ELR (cell line): ENCODE measurements at regions not wholly inside any gene's neighbourhood (a gene's known extent, or its start where the extent isn't known, plus 50 kb on each side); places are given as distances from the start of the nearest gene placed in this dataset.
A peak's percentile ranks its signal among the peaks of the same experiment; 100 is the strongest.

Experiments used
- DNase-seq: peaks from one replicate; pipeline ENCODE4 v3.0.0-alpha.2; 2015; ENCODE audit warnings: low read depth

DNA sequence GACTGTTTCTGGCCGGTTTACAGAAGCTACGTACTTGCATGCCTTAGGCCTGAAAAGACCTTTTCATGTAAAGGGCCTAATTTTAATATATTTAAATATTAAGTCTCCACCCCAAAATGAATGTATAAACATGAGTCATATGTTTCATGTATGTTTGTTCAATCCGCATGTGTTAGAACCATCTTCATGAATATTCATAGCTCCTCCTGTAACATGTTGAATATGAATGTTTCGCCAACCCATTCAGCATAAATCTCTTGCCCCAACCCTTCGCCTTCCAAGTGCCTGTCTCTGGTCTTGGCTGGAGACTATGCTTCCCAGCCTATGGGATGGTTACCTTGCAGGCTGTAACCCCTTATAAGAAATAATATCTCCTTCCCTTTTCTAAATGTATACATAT is 212.5 kb downstream of the SCG2 start:
- DNase-seq: no peak

DNA sequence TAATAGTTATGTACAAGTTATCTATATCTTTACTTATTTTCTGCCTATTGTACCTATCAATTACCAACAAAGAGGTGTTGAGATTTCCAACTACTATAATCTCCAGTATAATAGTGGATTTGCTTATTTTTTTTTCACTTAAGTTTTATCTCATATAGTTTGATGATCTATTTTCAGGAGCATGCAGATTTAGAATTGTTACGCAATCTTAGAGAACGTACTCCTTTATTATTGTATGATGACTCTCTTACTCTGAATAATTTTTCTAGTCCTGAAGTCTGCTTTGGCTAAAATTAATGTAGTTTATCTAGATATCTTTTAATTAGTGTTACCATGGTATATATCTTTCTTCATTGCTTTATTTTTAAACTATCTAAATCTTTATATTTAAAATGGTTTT is 205.2 kb downstream of the SCG2 start:
- no peak for DNase-seq

- no peak for DNase-seq
Observed at GRCh38 chr2:223399357-223399957, 202.7 kb downstream of the SCG2 start.

DNA sequence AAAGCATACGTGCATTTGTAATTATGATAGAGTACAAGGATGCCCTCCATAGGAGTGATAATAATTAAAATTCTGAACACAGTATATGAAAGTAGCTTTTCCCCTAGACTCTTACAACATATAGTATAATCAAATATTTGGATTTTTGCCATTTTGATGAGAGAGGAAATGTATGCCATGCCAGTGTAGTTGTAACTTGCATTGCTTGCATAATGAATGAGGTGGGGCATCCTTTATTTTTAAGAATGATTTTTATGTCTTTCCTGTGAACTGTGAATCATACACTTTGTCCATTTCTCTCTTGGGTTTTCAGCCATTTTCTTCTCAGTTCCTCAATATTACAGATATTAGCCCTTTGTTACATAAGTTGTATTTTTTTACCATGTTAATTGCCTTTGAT is 197.5 kb downstream of the SCG2 start:
- no peak for DNase-seq

- DNase-seq: no peak
Observed at GRCh38 chr2:223414646-223415045, 187.5 kb downstream of the SCG2 start.

DNA sequence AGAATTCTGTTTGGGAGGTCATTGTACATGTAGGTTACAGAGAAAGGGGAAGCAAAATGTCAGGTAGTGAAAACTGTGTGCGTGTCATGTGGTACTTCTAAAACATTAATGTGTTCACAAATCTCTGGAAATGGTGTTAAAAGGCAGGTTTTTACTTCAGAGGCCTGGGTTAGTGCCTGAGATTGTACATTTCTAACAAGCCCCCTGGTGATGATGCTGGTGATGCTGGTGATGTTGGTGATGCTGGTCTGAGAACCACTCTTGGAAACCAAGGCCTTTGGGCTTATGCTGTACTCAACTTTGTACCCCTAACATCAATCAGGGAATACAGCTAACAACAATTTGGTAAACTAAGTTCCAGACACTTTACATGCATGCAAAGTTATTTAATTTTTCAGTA is 187.1 kb downstream of the SCG2 start:
- DNase-seq: no peak

DNA sequence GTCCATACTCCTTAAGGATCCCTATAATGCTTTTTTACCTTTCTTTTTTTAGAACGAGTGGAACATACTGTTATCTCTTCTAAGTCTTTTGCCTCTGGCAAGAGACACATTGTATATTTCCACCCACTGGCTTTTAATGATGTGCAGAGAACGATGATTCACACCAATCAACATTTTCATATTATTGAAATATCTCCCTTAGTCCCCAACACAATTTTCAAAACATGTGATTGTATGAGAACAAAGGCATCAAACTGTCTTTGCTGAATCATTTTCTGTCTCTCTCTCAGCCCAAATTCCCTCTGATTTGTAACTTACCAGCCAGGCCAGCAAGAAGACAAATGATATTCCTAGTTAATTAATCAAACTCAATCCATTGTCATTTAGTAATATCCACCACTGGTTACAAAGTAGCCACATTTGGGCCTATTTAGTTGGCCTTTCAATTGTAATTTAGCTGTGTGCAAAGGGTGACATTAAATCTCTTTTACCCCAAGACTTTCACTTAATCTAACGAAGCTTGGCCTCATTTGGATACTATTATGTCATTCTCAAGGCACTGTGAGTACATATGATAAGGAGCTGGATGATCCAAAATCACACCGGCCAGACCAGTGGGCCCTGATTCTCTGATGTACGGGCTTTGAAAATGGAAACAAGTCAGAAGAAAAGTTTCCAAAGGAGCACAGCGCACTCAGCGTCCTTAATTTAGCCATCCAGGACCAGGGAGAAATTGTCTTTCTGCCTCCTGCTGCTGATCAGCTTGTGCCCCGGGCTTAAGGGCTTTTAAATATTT is 185.1 kb downstream of the SCG2 start:
- no peak for DNase-seq

- DNase-seq: no peak
Observed at GRCh38 chr2:223418131-223418530, 184.0 kb downstream of the SCG2 start.

DNA sequence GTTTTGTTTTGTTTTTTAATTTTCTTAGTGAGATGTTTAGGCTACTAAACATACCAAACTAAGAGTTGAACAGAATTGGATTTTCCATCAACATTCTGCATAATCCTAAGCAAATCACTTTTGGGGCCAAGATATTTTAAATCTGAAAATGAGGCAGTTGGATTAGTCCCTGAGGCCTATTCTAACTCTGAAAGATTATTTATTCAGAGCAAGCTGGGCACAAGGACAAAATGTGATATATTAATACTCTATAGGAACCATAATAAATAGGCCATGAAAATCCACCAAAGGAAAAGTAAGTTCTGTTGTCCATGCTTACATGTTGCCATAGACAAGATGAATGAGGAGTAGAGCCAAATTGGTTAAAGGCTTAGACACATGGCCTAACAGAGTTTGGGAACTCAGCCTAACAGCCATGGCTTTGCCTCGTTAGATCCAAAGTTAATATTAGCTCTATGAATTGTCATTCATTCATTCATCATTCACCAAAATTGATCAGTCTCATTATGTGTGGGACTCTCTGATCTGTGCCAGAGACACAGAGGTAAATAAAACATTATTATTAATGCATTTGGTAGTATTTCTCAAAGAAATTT is 183.5 kb downstream of the SCG2 start:
- DNase-seq: no peak

DNA sequence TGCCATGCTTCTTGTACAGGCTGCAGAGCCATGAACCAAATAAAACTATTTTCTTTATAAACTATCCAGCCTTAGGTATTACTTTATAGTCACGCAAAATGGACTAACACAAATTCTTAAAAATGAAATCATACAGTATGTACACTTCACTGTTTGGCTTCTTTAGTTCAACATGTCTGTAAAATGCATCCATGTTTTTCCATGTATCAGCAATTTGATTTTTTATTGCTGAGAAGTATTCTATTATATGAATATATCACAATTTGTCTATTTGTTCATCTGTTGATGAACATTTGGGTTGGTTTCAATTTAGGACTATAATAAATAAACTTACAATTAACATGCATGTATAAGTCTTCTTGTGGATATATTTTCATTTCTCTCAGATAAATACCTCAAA is 182.1 kb downstream of the SCG2 start:
- DNase-seq: no peak

- no peak for DNase-seq
Observed at GRCh38 chr2:223431479-223431878, 170.7 kb downstream of the SCG2 start.

GRCh38 chr2:223433461-223433860 is 168.7 kb downstream of the SCG2 start:
- DNase-seq: no peak

- DNase-seq: no peak
Observed at GRCh38 chr2:223437788-223438187, 164.4 kb downstream of the SCG2 start.

- no peak for DNase-seq
Observed at GRCh38 chr2:223439184-223439583, 163.0 kb downstream of the SCG2 start.

DNA sequence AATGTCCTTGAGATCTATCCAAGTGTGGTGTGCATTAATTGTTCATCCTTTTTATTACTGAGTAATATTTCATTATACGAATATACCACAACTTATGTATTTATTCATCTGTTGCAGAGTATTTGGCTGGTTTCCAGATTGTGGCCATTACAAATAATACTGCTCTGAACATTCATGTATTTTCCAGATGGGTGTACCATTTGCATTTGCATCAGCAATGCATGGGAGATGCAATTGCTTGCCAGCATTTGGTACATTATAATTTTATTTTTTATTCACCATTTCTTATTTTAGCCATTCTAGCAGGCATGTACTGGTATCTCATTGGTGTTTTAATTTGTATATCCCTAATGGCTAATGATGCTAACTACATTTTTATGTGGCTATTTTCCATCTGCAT is 162.4 kb downstream of the SCG2 start:
- no peak for DNase-seq

DNA sequence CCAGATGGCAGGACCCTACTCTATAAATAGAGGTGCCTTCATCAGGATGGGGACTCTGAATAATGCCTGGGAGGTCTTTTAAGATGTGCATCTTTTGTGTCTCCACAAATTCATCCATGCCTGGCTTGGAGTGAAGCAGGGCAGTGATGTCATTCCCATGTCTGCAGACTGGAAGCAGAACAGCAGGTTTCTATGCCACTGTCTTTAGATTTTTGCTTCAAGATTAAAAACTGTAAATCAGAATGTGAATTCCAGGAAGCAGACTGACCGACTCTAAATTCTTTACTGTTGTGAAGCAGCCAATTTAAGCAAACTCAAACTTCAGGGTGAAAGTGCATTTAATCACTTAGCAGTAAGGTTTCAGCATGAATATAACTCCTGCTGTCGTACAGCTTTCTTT is 159.3 kb downstream of the SCG2 start:
- DNase-seq: no peak

- DNase-seq: no peak
Observed at GRCh38 chr2:223450246-223450645, 151.9 kb downstream of the SCG2 start.

- DNase-seq: no peak
Observed at GRCh38 chr2:223457301-223457700, 144.9 kb downstream of the SCG2 start.

- DNase-seq: peak; percentile 73
Observed at GRCh38 chr2:223459328-223459939, 142.7 kb downstream of the SCG2 start.

- DNase-seq: no peak
Observed at GRCh38 chr2:223460209-223460608, 142.0 kb downstream of the SCG2 start.

- peak; percentile 92 for DNase-seq
Observed at GRCh38 chr2:223460774-223461211, 141.4 kb downstream of the SCG2 start.

DNA sequence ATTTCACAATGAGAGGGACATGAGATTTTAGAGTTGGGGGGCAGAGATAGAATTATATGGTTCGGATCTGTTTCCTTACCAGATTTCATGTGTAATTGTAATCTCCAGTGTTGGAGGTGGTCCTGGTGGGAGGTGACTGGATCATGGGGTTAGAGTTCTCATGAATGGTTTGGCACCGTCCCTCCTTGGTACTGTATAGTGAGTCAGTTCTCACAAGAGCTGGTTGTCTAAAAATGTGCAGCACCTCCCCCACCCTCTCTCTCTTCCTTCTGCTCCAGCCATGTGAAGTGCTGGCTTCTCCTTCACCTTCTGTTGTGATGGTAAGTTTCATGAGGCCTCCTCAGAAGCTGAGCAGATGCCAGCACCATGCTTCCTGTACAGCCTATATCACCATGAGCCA is 138.1 kb downstream of the SCG2 start:
- no peak for DNase-seq

- peak; percentile 95 for DNase-seq
Observed at GRCh38 chr2:223465793-223466192, 136.4 kb downstream of the SCG2 start.
